Endothelial cell of umbilical vein (primary cell): ENCODE measurements at regions not wholly inside any gene's neighbourhood (a gene's known extent, or its start where the extent isn't known, plus 50 kb on each side); places are given as distances from the start of the nearest gene placed in this dataset.

ENCODE experiments used
- JUN ChIP-seq: IDR thresholded peaks from 2 replicates; pipeline ENCODE4 v1.6.1; 2011; ENCODE audit warnings: borderline replicate concordance, low read depth; ENCODE audit not compliant: insufficient read length, insufficient read depth
- POLR2AphosphoS5 ChIP-seq: IDR thresholded peaks from 2 replicates; pipeline ENCODE4 v1.6.1; 2012; ENCODE audit warnings: low read depth, mild to moderate bottlenecking, control low read depth, low read length, moderate library complexity; ENCODE audit not compliant: insufficient read depth
- TF ChIP-seq, protein P1 (sequence below), 2 donors: IDR thresholded peaks; 1 replicate in 1 of 2; 2 replicates in 1 of 2; pipeline ENCODE4 v1.5.1; 2011; ENCODE audit warnings: low read length in 2 of 2, mild to moderate bottlenecking in 2 of 2, moderate library complexity in 2 of 2, control low read depth in 1 of 2, inconsistent platforms in 1 of 2, low read depth in 1 of 2; ENCODE audit not compliant: insufficient read depth in 1 of 2; ENCODE audit errors: extremely low read depth in 1 of 2
- TF ChIP-seq, protein P2 (sequence below): IDR thresholded peaks from 2 replicates; pipeline ENCODE4 v1.6.1; 2011; ENCODE audit not compliant: insufficient read depth, insufficient read length

DNA sequence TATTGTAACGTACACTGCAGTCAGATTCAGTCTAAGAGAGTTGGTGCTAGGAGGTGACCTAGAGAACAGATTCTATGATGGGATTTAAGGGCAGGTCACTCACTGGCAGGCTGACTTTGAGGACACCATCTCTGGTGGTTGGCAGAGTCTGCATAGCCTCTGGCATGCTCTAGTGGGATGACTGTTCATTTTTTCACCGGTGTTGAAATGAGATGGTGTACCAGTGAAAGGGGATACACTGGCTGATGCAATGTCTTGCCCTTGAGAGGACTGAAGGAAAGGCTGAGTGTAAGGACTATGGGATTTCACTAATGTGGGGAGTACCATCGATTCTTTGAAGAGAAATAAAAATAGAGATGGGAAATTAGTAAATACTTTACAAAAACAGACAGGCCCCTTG lies 186.9 kb upstream of the PIEZO2 start:
- TF ChIP-seq, protein P1, sequence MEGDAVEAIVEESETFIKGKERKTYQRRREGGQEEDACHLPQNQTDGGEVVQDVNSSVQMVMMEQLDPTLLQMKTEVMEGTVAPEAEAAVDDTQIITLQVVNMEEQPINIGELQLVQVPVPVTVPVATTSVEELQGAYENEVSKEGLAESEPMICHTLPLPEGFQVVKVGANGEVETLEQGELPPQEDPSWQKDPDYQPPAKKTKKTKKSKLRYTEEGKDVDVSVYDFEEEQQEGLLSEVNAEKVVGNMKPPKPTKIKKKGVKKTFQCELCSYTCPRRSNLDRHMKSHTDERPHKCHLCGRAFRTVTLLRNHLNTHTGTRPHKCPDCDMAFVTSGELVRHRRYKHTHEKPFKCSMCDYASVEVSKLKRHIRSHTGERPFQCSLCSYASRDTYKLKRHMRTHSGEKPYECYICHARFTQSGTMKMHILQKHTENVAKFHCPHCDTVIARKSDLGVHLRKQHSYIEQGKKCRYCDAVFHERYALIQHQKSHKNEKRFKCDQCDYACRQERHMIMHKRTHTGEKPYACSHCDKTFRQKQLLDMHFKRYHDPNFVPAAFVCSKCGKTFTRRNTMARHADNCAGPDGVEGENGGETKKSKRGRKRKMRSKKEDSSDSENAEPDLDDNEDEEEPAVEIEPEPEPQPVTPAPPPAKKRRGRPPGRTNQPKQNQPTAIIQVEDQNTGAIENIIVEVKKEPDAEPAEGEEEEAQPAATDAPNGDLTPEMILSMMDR (IDR thresholded peaks at IDR 0.05; ENCODE audit: extremely low read depth in 1 of 2, insufficient read depth in 1 of 2, low read depth in 1 of 2, low read length in 2 of 2): no peak
- TF ChIP-seq POLR2AphosphoS5: no peak
- no peak for TF ChIP-seq JUN
- TF ChIP-seq, protein P2, sequence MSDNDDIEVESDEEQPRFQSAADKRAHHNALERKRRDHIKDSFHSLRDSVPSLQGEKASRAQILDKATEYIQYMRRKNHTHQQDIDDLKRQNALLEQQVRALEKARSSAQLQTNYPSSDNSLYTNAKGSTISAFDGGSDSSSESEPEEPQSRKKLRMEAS: no peak
